Hepatocyte (in vitro differentiated cells): ENCODE measurements at regions not wholly inside any gene's neighbourhood (a gene's known extent, or its start where the extent isn't known, plus 50 kb on each side); places are given as distances from the start of the nearest gene placed in this dataset.
"Not testable (repeated sequence)": the region's sequence is repeated elsewhere in the genome, so short reads cannot be mapped to it uniquely, and the experiment has no call there.

Experiments used
- CTCF ChIP-seq: fragments of 200-600 bp; sonication (generic); IDR thresholded peaks from 2 replicates; pipeline ENCODE4 v1.5.1; 2016; ENCODE audit warnings: antibody characterized with exemption, mild to moderate bottlenecking; ENCODE audit not compliant: poor library complexity
- EZH2phosphoT487 ChIP-seq: fragments of 200-600 bp; sonication (generic); IDR thresholded peaks from one replicate; pipeline ENCODE4 v1.6.1; 2018; ENCODE audit warnings: antibody characterized with exemption, mild to moderate bottlenecking, low read depth, moderate library complexity; ENCODE audit not compliant: unreplicated experiment, severe bottlenecking

GRCh38 chr5:34388754-34389153 lies 267.4 kb upstream of the RAI14 start:
- TF ChIP-seq EZH2phosphoT487, CTCF: not testable (repeated sequence)
